ENCODE measurements at regions not wholly inside any gene's neighbourhood (a gene's known extent, or its start where the extent isn't known, plus 50 kb on each side); places are given as distances from the start of the nearest gene placed in this dataset.
"Not testable (repeated sequence)": the region's sequence is repeated elsewhere in the genome, so short reads cannot be mapped to it uniquely, and the experiment has no call there.

GRCh38 chr7:153723892-153724291 lies 328.3 kb upstream of the DPP6 start:
- TF ChIP-seq CTCF, POLR2A (IDR thresholded peaks at IDR 0.05): not testable (repeated sequence)

Data from prostate gland (tissue), 2 donors.